ENCODE measurements at regions not wholly inside any gene's neighbourhood (a gene's known extent, or its start where the extent isn't known, plus 50 kb on each side); places are given as distances from the start of the nearest gene placed in this dataset.
"Not testable (repeated sequence)": the region's sequence is repeated elsewhere in the genome, so short reads cannot be mapped to it uniquely, and the experiment has no call there.

GRCh38 chr10:47661955-47662577 is 101.3 kb downstream of the SYT15B start:
- not testable (repeated sequence) for TF ChIP-seq CTCF (IDR thresholded peaks at IDR 0.05); PRDM15 (CRISPR knock-in tag; IDR thresholded peaks at IDR 0.05); TEAD4 (CRISPR knock-in tag; IDR thresholded peaks at IDR 0.05); E2F4 (CRISPR knock-in tag; IDR thresholded peaks at IDR 0.05; ENCODE audit: borderline replicate concordance, low read depth); ZNF263 (CRISPR knock-in tag; IDR thresholded peaks at IDR 0.05; ENCODE audit: low read depth)
